Esophagus squamous epithelium (tissue), 4 donors: ENCODE measurements at regions not wholly inside any gene's neighbourhood (a gene's known extent, or its start where the extent isn't known, plus 50 kb on each side); places are given as distances from the start of the nearest gene placed in this dataset.

Experiments used
- POLR2A ChIP-seq, 4 donors: fragments of 450-650 bp; IDR thresholded peaks; one replicate each; pipeline ENCODE4 v1.6.1; 2017; ENCODE audit warnings: antibody characterized with exemption in 4 of 4, mild to moderate bottlenecking in 4 of 4, moderate library complexity in 3 of 4
- TF ChIP-seq, protein P1 (sequence below), 6 experiments: fragments of 450-650 bp in 4 of 6; fragments of 200-600 bp in 2 of 6; sonication (generic) in 2 of 6; IDR thresholded peaks; one replicate each; pipeline ENCODE4 v1.5.1; 2016 to 2019; ENCODE audit warnings: antibody characterized with exemption in 6 of 6, mild to moderate bottlenecking in 4 of 6, moderate library complexity in 4 of 6

GRCh38 chr2:117661619-117662018, 152.9 kb upstream of the DDX18 start:
- TF ChIP-seq, protein P1, sequence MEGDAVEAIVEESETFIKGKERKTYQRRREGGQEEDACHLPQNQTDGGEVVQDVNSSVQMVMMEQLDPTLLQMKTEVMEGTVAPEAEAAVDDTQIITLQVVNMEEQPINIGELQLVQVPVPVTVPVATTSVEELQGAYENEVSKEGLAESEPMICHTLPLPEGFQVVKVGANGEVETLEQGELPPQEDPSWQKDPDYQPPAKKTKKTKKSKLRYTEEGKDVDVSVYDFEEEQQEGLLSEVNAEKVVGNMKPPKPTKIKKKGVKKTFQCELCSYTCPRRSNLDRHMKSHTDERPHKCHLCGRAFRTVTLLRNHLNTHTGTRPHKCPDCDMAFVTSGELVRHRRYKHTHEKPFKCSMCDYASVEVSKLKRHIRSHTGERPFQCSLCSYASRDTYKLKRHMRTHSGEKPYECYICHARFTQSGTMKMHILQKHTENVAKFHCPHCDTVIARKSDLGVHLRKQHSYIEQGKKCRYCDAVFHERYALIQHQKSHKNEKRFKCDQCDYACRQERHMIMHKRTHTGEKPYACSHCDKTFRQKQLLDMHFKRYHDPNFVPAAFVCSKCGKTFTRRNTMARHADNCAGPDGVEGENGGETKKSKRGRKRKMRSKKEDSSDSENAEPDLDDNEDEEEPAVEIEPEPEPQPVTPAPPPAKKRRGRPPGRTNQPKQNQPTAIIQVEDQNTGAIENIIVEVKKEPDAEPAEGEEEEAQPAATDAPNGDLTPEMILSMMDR (IDR thresholded peaks at IDR 0.05) = no peak
- TF ChIP-seq POLR2A (IDR thresholded peaks at IDR 0.05) = no peak
